ACHN (cell line): ENCODE measurements at regions not wholly inside any gene's neighbourhood (a gene's known extent, or its start where the extent isn't known, plus 50 kb on each side); places are given as distances from the start of the nearest gene placed in this dataset.

ENCODE experiments used
- DNase-seq: peaks from one replicate; pipeline ENCODE4 v3.0.0-alpha.2; 2015
- in situ Hi-C: cut with HindIII; loops from 2 replicates; pipeline ENCODE4 v1.10.0; 2017; ENCODE audit warnings: low sequenced_read_pairs, low pct_ligation_motif_present, low pct_unique_long_range_greater_than_20kb

GRCh38 chr13:99806671-99807070 lies 164.9 kb downstream of the ZIC5 start:
- in situ Hi-C loops, result no loop called here

DNA sequence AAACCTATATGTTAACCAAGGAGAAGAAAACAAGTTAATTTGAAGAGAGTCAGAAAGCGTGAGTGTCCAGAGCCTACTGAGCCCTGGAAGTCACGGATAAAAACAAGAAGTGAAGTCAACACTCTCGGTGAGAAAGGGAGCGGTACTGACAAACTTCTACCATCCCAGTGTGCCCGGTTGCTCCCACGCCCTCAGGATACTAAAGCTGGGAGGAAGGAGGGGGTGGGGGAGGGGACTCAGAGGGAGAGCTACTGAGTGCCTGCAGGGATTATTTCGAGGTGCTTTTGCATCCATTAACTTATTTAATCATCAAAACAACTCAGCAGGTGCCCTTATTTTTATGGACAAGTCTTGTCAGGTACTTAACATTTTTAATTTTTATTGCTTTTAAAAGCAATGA lies 166.2 kb downstream of the ZIC5 start:
- no peak for DNase-seq
- in situ Hi-C loops, result no loop called here

More at GRCh38 chr13:99806671-99807070, 164.9 kb downstream of the ZIC5 start:
- no peak for DNase-seq

DNA sequence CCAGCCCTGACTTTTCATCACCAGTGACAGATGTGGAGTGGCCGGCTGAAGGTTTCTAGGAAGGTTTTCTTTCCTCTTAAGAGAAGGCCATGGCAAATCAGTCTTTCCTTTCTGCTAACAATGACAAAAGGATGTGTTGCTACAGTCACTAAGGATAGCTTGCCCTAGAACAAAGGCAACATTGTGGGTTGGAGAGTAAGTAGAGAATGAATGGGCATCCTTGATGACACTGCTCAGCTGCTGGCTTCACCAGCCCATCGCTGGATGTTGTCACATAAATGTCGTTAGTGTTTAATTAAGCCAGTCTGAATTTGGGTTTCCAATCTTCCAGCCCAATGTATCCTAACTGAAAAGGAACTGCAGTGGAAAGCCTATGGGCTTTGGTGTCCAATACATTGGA lies 168.4 kb downstream of the ZIC5 start:
- DNase-seq, result no peak
- in situ Hi-C loops, result no loop called here

GRCh38 chr13:99802416-99802815 lies 169.2 kb downstream of the ZIC5 start:
- in situ Hi-C loops, result no loop called here
- no peak for DNase-seq

GRCh38 chr13:99800951-99801350 lies 170.6 kb downstream of the ZIC5 start:
- DNase-seq, result no peak
- in situ Hi-C loops, result no loop called here

GRCh38 chr13:99800011-99800410 lies 171.6 kb downstream of the ZIC5 start:
- in situ Hi-C loops, result no loop called here
- DNase-seq, result no peak

GRCh38 chr13:99798756-99799155 lies 172.8 kb downstream of the ZIC5 start:
- in situ Hi-C loops, result no loop called here
- no peak for DNase-seq

GRCh38 chr13:99797691-99798090 lies 173.9 kb downstream of the ZIC5 start:
- in situ Hi-C loops, result no loop called here
- no peak for DNase-seq

- in situ Hi-C loops, result no loop called here
- peak; percentile 65 for DNase-seq
Observed at GRCh38 chr13:99796175-99796819, 175.3 kb downstream of the ZIC5 start.

DNA sequence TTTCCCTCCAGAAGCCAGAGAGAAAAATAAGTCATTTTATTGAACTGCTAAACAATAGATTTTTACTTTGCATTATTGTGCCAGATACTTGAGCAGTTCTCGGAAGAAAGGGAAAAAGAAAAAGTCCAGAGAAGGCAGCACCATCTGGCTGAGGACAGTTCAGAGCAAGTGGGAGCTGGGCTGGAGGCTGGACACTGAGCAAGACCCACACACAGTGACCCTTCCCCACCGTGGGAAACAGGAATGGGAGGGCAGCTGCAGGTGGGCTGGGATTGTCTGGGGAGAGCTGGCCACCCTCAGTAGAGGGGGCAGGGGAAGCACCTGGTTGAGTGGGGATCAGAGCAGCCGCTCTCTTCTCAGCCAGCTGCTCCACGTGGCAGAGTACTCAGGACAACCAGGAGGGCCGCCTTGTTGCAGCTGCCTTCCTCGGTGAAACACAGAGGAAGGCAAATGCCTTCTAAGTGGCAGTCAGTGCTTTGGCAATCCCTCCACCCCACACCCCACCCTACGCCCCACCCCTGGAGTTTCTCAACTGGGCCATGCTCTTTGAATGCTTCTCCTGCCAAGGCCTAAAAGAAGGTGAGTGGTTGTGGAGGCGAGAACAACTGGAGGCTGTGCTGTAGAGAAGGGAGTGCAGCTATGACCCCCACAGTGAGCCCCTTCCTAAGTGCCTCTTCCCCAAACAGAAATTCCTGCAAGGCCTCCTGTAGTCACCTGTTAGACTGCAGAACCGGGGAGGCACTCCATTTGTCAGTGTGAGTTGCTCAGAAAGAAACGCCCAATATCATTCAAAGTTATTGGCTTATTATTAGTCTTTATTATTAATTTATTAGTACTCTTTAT lies 179.3 kb downstream of the ZIC5 start:
- in situ Hi-C loops, result no loop called here

DNA sequence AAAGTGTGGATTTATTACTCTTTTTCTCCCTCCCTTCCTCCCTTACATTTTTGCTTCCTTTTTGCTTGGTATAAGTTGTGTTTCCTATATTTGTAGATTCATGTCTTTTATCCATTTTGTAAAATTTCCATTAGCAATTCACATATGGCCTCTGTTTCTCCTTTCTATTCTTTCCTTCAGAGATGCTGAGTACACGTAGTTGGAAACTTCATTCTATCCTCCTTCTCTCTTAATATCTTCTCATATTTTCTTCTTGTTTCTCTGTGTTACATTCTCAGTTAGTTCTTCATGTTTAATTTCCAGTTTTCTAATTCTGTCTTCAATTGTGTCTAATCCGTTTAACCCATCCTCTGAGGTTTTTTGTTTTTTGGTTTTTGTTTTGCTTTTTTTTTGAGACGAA lies 188.9 kb downstream of the ZIC5 start:
- no peak for DNase-seq
- in situ Hi-C loops, result no loop called here

More for the DNA sequence above, 179.3 kb downstream of the ZIC5 start:
- DNase-seq, result no peak

DNA sequence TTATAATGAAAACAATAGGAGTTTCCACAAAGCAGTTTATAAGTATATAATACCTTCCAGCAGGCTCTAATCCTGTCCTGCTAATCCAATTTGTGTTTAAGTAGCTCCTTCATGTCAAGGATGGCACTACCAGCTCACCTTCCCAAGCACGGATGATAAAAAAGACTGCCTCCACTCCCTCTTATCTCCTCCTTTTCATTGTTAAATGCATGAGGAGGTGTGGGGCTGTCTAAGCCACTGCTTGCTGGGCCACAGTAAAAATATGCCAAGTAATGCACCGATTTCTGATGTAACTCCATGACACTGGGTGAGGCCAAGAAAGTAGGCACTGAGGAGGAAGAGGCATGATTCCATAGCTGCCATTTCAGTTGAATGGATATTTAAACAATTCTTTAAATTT lies 193.1 kb downstream of the ZIC5 start:
- in situ Hi-C loops, result no loop called here
- no peak for DNase-seq

- no peak for DNase-seq
- in situ Hi-C loops, result no loop called here
Observed at GRCh38 chr13:99777873-99778272, 193.7 kb downstream of the ZIC5 start.

- DNase-seq, result no peak
- in situ Hi-C loops, result no loop called here
Observed at GRCh38 chr13:99774644-99775043, 196.9 kb downstream of the ZIC5 start.

GRCh38 chr13:99768986-99769385 lies 202.6 kb downstream of the ZIC5 start:
- in situ Hi-C loops, result no loop called here
- no peak for DNase-seq

DNA sequence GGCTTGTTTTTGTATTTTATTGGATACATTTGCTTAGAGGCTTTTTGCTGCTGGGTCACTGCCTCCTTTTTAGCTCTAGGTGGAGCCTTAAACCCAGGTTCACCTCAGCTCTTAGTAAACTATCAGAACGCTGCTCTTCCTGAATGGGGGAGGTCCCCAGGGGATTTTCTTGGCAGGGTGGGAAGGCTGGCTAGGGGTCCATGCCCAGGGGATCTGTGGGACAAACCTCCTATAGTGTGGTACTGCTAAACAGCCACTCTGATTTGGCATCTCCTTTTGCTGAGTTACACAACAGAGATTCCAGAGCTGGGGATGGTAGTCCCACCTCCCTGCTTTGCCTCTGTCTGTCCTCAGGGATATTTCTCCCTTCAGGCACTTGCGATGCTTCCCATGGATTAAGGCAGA lies 204.9 kb downstream of the ZIC5 start:
- DNase-seq, result peak; percentile 43
- in situ Hi-C loops, result no loop called here

- in situ Hi-C loops, result no loop called here
- DNase-seq, result no peak
Observed at GRCh38 chr13:99765869-99766268, 205.7 kb downstream of the ZIC5 start.

GRCh38 chr13:99760456-99760855 lies 211.1 kb downstream of the ZIC5 start:
- peak; percentile 21 for DNase-seq
- in situ Hi-C loops, result no loop called here

GRCh38 chr13:99759163-99759552 lies 212.4 kb downstream of the ZIC5 start:
- DNase-seq, result no peak
- in situ Hi-C loops, result no loop called here
